Hepatocyte (in vitro differentiated cells): ENCODE measurements at regions not wholly inside any gene's neighbourhood (a gene's known extent, or its start where the extent isn't known, plus 50 kb on each side); places are given as distances from the start of the nearest gene placed in this dataset.

Experiments
- CTCF ChIP-seq: fragments of 200-600 bp; sonication (generic); IDR thresholded peaks from 2 replicates; pipeline ENCODE4 v1.5.1; 2016; ENCODE audit warnings: antibody characterized with exemption, mild to moderate bottlenecking; ENCODE audit not compliant: poor library complexity
- EZH2 ChIP-seq: fragments of 200-600 bp; sonication (generic); IDR thresholded peaks from 2 replicates; pipeline ENCODE4 v1.6.1; 2016; ENCODE audit warnings: antibody characterized with exemption, mild to moderate bottlenecking, borderline replicate concordance
- EZH2phosphoT487 ChIP-seq: fragments of 200-600 bp; sonication (generic); IDR thresholded peaks from one replicate; pipeline ENCODE4 v1.6.1; 2018; ENCODE audit warnings: antibody characterized with exemption, mild to moderate bottlenecking, low read depth, moderate library complexity; ENCODE audit not compliant: unreplicated experiment, severe bottlenecking

DNA sequence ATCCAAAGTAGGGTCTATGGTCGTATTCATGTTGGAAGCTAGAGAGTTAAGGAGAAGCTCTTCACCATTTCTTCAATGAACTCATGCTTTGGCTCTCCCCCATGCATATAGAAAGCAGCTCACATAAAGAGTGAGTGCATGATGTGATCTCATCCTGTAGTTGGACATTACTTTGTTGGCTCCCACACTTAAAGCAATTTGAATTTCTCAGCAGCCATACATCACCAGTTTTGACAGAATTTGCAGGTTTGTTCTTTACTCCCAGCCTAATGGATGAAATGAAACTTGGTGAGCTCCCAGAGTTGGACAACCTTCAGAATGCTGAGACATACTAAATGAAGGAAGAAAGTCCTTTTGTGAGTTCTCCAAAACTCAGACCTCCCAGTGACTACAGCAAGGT, 613.5 kb downstream of the IQCM start:
- TF ChIP-seq CTCF: no peak
- TF ChIP-seq EZH2phosphoT487: no peak
- TF ChIP-seq EZH2: no peak
